Colon (tissue), 2 donors: ENCODE measurements at regions not wholly inside any gene's neighbourhood (a gene's known extent, or its start where the extent isn't known, plus 50 kb on each side); places are given as distances from the start of the nearest gene placed in this dataset.
"Not testable (repeated sequence)": the region's sequence is repeated elsewhere in the genome, so short reads cannot be mapped to it uniquely, and the experiment has no call there.

Experiments used
- FAIRE-seq: peaks from 2 replicates; lab custom pipeline; 2012; peaks lifted over from hg19 to GRCh38; lab: Jason Lieb, UNC
- donor health status: control.
- donor health status: control.

DNA sequence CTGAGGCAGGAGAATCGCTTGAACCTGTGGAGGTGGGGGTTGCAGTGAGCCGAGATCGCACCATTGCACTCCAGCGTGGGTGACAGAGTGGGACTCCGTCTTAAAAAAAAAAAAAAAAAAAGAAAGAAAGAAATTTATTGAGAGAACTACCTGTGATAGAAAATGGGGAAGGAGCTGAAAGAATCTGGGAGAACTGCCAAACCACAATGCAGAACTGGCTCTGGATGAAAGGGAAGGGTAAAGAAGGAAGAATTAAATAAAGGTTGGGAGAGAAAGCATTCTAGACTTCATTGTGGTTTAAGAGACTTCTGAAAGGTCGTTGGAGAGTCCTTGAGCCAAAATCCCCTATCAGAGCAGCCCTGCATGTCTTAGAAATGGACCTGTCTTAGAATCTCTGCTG lies 567.9 kb upstream of the HTR2C start:
- no peak for FAIRE-seq

DNA sequence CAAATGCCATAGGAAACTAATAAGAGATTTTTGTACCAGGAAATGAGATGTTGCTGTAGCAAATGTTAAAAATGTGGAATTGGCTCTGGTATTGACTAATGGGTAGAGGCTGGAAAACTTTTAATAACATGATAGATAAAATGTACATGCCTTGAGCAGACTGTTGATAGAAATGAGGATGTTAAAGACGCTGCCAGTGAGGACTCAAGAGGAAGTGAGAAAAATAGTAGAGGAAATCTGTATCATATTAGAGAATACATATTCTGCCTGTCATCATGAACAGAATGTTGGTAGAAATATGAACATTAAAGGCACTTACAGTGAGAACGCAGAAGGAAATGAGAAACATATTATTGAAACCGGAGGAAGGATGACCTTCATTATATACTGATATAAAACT lies 577.2 kb upstream of the HTR2C start:
- no peak for FAIRE-seq

DNA sequence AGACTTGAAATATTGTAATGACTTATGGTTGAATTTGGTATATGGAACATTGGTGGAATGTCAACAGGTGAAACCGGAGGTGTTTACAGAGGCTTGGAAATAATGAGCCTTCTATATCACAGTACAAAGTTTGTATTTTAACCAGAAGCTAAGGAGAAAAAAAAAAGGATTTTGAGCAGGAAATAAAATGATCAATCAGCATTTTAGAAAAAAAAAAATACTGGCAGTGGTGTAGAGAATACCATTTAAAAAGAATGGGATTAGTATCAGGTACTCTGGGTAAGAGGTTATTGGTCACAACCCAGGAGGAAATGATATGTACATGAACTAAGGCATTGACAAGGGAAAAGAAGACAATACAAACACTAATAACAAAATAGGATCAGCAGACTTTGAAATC lies 587.1 kb upstream of the HTR2C start:
- FAIRE-seq, result no peak

DNA sequence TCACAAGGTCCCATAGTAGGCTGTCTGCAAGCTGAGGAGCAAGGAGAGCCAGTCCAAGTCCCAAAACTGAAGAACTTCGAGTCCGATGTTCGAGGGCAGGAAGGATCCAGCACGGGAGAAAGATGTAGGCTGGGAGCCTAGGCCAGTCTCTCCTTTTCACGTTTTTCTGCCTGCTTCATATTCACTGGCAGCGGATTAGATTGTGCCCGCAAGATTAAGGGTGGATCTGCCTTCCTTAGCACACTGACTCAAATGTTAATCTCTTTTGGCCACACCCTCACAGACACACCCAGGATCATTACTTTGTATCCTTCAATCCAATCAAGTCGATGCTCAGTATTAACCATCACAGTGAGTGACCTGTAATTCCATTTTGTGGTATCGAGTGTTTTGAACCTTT lies 592.2 kb upstream of the HTR2C start:
- FAIRE-seq, result not testable (repeated sequence)

DNA sequence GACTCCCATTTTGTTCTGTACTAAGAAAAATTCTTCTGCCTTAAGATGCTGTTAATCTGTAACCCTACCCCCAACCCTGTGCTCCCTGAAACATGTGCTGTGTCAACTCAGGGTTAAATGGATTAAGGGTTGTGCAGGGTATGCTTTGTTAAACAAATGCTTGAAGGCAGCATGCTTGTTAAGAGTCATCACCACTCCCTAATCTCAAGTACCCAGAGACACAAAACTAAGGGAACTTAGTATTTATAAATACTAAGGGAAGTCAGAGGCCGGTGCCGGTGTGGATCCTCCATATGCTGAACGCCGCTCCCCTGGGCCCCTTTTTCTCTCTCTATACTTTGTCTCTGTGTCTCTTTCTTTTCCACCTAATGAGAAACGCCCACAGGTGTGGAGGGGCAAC lies 593.2 kb upstream of the HTR2C start:
- not testable (repeated sequence) for FAIRE-seq

DNA sequence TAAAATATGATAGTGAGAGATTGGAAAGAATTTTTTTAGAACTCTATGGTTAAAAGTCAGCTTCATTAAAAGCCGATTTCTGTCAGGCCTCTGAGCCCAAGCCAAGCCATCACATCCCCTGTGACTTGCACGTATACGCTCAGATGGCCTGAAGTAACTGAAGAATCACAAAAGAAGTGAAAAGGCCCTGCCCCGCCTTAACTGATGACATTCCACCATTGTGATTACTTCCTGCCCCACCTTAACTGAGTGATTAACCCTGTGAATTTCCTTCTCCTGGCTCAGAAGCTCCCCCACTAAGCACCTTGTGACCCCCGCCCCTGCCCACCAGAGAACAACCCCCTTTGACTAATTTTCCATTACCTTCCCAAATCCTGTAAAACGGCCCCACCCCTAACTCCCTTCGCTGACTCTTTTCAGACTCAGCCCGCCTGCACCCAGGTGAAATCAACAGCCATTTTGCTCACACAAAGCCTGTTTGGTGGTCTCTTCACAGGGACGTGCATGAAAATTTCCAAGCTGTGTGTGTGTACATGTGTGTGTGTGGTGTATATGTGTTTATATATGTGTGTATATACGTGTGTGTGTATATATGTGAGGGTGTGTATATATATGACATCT lies 595.5 kb upstream of the HTR2C start:
- not testable (repeated sequence) for FAIRE-seq

DNA sequence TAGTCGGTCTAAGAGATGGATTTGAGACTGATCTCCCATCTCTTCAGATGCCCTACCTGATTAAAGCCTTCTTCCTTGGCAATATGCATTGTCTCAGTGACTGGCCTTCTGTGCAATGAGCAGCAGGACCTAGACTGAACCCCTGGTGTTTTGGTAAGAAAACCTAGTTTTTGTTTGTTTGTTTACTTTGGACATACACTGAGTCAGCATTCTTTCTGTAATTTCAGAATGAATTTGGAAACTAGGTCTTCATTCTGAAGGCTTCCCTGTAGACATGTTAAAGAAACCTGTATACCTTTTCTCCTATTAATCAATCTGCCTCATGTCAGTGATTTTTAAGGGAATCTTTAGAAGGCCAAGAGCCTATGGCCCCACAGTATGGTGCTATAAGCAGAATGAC lies 597.5 kb upstream of the HTR2C start:
- FAIRE-seq, result no peak

DNA sequence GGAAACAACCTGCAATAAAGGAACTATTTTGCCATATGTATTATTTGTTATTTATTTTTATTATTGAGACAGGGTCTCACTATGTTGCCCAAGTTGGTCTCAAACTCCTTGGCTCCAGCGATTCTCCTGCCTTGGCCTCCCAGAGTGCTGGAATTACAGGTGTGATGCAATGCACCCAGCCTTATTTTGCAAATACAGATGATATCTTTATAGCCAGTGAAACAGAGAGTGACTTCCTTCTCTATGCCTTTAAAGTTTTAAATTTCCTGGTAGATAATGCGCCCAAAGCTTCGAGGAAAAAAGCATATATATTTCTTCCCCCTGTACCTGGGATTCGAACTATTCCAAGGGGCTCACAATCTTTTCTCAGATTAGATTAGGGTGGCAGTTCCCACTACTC lies 601.1 kb upstream of the HTR2C start:
- no peak for FAIRE-seq

DNA sequence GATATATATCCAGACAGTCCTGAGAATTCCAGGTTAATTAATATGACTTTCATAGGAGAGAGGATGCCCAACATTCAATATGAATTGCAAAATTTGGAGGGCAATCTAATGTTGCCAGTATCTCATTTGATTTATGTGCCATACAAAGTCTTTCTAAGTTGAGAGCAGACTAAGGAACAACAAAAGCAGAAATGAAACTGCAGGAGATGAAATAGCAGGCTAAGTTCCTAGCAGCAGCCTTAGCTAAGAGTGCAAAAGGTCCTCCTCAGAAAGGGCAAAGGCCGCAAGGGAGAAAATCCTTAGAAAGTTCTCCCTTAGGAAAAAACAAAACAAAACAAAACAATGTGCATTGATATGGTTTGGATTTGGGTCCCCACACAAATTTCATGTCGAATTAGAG lies 602.9 kb upstream of the HTR2C start:
- FAIRE-seq, result no peak

DNA sequence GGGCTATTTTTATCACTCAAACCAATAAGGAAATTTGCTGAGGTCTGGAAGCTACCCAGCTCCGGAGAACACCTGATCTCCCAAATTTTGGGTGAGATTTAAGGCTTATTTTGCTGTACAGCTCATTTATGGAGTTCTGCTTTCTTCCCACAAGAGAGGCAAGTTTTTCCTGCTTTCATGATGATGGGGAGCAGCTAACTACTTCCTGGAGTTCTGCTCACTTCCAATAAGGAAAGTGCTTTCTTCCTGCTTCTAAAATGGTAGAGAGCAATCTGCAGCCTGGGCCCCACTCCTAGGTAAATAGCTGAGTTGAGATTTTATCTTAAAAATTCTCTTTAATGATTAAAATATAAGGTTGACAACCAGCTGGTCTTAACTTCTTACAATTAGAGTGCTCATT lies 606.0 kb upstream of the HTR2C start:
- no peak for FAIRE-seq

DNA sequence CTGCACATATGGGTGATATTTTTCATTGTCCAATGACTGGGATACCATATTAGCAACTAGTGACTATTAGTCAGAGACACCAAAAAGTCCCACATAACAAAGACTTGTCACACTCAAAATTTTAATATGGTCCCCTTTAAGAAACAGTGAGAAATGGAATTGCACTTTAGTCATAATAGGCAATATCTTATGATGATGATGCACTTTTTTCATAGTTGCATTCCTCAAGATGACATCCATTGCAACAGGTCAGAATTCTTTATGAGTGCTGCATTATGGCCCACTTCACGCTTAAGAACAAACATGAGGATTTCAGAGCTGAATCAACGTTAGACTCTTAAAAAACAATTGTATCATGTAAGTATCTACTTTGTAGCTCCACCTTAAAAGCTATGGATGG lies 608.4 kb upstream of the HTR2C start:
- no peak for FAIRE-seq

DNA sequence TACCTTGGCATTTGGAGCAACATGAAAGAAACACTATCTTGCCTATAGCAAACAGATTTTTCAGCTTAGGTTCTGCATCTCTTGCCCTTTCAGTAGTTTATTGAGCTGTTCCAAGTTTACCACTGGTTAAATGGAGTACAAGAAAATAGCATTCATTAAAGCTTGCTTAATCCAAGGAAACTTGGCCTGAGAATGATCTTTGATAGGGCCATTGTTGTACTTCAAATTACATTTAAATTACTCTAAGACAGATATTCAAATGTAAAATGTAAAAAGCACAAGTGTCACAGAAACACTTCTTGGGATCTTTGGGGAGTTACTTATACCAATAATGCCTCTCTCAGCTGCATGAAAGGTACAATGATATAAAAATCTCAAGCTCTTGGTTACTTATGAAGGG lies 609.0 kb upstream of the HTR2C start:
- no peak for FAIRE-seq

DNA sequence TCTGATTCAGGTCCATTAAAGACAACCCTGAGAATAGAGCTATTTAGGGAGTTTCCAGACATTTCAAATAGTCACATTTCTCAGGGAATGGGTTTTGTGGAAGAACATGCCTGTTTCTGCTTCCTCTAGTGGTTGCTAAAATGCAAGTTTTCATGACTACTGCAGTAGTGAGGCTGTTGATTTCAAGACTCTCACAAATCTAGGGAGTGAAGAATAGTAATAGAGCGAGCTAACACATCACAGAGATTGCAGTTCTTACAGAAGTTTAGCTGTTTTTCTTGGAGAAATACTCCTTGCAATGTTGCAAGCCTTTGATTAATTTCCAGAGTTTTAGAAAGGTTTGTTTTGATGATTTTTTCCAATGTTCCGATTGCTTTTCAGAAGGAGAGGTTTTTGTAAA lies 610.2 kb upstream of the HTR2C start:
- FAIRE-seq, result no peak

DNA sequence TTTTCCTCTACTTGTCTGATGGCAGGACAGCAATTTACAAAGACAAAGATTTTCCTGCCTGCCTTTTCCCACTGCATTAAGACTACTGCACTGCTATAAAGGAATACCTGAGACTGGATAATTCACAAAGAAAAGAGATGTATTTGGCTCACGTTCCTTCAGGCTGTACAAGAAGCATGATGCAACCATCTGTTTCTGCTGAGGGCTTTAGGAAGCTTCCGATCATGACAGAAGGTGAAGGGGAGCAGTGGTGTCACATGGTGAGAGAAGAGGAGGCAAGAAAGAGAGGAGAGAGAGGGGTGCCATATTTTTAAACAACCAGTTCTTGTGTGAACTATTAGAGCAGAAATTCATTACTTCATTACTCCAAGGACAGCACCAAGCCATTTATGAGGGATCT lies 617.1 kb upstream of the HTR2C start:
- no peak for FAIRE-seq

DNA sequence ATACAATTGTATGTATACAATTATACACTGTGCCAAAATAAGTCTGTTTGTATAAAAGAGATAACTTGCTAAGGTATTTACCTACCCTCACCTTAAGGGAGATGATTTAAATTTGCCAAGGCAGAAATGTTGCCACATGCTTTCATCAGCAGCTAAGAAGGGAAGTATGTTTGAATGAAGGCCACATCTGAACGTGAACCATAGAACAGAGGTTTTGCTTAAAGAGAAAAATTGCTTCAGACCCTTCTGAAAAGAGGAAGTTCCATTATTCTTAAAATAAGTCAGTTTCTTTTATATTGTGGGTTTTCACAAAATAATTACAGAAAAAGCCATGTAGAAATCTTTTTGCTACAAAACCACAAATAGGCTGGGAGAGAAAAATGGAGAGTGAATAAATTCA lies 621.5 kb upstream of the HTR2C start:
- peak; percentile 47 for FAIRE-seq

DNA sequence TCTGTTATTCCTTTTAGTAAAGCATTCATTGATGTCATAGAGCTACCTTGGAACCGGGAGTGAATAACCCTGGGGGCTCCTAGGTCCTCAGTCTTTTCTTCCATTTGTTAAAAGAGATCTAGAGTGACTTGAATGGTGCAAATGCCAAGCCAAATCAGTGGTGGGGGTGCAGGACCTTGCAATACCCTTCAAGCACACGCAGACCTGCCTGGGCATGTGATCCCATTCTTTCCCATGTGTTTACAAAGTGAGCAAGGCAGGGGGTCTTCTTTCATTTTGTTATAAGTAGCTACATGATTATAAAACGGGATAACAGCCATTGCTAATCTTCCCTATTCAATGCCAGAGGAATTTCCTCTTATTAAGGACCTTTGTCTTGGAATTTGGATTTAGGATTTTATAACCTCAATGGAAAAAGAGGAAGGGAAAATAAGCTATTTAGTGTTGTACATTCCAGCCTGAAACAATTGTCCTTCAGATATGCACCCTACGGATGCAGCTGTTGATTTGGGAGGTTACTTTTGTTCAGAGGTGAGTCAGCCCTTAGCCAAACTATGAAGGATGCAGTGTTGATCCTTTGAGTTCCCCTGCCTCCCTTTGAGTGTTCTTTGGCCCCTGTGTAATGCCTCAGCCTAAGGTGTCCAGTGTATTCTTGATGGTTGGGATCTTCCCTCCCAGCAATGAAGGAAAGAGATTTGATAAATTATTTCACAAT lies 623.8 kb upstream of the HTR2C start:
- FAIRE-seq, result no peak

DNA sequence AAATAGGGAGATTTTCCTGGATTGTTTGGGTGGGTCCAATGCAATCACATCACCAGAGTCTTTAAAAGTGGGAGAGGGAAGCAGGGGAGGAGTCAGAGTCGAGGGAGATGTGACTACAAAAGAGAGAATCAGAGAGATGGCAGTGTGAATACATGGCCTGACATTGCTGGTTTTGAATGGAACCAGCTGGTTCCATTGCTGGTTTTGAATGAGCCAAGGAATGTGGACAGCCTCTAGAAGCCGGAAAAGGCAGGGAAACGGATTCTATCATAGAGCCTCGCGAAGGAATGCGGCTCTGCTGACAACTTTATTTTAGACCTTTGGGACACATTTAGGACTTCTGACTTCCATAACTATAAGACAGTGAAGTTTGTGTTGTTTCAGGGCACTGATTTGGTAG lies 627.0 kb upstream of the HTR2C start:
- no peak for FAIRE-seq

DNA sequence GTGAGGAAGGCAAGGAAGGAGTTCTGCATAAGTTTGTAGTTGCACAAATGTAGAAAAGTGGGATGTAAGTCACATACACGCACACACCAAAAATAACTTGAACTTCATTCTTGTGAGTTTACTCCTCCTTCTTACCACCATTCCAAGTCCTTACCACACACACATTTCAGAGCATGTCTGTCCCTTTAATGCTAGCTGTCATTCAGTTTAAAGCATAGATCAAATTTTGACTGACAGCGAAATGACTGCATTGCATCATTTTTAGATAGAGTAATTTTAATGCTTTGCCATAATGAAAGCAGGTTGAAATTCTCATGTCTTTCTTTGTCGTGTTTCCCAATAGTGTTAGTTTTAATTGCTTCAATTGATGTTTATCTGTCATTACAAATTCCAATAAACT lies 629.6 kb upstream of the HTR2C start:
- no peak for FAIRE-seq

DNA sequence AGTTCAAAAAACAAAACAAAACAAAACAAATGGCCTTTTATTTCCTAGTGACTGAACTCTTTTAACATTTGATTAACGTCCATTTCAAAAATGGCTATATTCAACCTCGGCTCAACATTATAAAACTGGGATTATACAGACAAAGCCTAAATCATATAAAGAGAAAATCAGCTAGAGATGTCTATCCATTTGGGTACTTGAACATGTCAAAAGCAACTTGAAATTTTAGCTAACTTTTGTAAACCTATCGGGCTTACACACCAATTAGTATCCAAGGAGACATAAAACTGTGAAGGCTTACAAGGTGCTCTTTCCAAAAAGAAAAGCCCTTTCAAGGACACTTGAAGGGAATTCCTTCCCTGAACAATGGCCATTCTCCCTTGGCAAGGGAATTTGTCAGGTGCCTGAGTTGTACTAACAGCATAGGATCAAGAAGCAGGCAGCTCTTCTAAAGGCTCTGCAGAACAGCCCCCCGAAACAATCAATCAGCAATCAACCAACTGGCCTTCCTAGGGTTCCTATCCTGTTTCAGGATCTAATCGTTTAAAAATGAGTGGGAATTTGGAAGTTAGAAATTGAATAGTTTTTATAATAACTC lies 633.7 kb upstream of the HTR2C start:
- no peak for FAIRE-seq

DNA sequence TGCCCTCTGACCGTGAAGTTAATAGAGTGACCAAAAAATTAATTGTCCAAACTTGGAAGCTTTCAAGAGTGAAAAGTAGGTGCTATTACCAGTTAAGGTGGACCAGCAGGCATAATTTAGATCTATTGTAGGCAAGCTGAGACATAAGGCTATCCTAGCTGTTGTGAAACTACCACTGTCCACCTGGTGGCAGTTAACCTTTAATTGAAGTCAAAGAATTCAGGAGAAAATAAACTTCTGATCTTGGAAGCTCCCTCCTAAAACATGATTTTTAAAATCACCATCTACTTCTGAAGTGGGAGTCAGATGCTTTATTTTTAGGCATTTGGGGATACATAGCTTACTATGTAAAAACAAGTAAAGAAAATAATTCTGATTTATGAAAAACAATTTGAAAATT lies 636.3 kb upstream of the HTR2C start:
- FAIRE-seq, result no peak

DNA sequence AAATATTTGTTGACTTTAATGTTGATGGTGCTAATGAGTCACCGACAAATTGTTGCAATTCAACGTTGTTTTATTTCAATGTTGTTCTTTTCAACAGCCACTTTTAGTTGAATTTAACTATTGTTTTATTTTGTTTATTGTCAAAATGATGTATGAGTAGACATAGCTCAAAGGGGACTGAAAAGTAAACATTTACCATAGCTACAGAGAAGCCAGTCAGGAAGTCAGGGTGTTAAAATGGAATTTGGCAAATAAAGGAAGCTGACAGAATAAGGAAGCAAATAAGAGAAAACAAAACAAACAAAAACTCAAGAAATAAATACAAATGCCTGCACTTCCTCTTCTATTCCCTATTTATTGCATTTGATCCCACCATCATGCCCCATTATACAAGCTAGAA lies 648.4 kb upstream of the HTR2C start:
- FAIRE-seq, result peak; percentile 75

DNA sequence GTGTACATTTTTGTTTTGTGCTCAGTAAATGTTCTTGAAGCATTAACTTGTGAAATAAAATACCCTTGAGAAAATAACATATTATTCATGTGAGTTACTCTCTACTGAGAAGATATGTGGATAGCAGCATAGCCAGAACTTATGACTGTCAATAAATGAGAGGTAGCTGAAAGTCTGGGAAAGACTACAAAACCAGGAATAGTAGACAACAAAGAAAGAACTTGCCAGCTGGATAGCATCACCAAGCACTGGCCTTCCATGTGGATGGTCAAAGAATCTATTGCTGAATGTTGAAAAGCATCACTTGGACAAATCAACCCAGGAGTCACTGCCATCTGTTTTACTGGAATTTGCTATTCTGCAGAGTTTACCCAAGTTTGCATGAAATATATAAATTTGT lies 650.0 kb upstream of the HTR2C start:
- no peak for FAIRE-seq

DNA sequence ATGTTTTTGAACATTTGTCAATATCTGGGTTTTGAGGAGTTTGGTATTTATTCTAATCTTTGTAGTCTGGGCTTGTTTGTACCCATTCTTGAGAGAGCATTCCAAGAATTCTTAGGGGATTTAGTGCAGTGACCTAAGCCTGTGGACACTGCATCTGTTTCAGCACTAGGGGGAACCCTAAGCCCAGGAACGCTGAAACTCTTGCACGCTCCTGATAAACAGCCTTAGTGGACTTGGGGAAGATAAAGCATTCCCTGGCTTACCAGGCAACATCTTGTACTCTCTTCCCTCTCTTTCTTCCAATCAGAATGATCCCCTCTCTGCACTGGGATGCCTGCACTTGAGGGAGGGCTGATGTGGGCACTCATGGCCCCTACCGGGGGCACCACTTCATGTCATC lies 654.9 kb upstream of the HTR2C start:
- peak; percentile 70 for FAIRE-seq

DNA sequence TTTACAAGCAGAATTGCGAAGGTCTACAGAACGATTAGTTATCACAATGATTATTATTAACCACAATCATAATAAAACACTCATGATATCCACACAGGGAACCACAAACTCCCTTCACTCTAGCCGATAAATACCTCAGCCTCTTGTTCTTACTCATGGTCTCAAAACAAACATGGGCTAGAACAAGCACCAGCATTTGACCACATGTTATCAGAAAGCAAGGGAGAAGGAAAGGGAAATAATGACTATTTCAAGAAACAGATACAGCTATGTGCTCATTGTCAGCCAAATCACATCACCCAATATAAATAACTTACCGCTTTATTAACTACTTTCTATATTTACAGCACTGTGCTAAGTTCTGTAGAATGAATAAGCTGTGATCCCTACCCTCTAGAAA lies 663.2 kb upstream of the HTR2C start:
- no peak for FAIRE-seq
